ENCODE measurements at regions not wholly inside any gene's neighbourhood (a gene's known extent, or its start where the extent isn't known, plus 50 kb on each side); places are given as distances from the start of the nearest gene placed in this dataset.

GRCh38 chr1:4173731-4174130 is 273.7 kb upstream of the C1orf174 start:
- Histone ChIP-seq H3K9ac (no peak overlapping the region), H2AFZ (ENCODE audit: low read depth) (no peak overlapping the region), H3K36me3 (ENCODE audit: insufficient read depth) (no peaks in the 10 kb centered on the region), H3K4me2 (no peak overlapping the region), H3K27me3 (ENCODE audit: insufficient read depth, low read depth) (no peaks in the 10 kb centered on the region), H3K79me2 (ENCODE audit: insufficient read depth, low read depth) (no peaks in the 10 kb centered on the region), H4K20me1 (ENCODE audit: insufficient read depth) (no peaks in the 10 kb centered on the region), H3K4me1 (ENCODE audit: low read depth, poor library complexity, severe bottlenecking) (no peaks in the 10 kb centered on the region), H3K27ac (no peak overlapping the region), H3K4me3 (IDR thresholded peaks at IDR 0.05; ENCODE audit: insufficient read depth, low read depth, low read length) (no peak overlapping the region)
- no peak for TF ChIP-seq CTCF (conservative IDR thresholded peaks at IDR 0.05; ENCODE audit: low read depth, low read length)

DNA sequence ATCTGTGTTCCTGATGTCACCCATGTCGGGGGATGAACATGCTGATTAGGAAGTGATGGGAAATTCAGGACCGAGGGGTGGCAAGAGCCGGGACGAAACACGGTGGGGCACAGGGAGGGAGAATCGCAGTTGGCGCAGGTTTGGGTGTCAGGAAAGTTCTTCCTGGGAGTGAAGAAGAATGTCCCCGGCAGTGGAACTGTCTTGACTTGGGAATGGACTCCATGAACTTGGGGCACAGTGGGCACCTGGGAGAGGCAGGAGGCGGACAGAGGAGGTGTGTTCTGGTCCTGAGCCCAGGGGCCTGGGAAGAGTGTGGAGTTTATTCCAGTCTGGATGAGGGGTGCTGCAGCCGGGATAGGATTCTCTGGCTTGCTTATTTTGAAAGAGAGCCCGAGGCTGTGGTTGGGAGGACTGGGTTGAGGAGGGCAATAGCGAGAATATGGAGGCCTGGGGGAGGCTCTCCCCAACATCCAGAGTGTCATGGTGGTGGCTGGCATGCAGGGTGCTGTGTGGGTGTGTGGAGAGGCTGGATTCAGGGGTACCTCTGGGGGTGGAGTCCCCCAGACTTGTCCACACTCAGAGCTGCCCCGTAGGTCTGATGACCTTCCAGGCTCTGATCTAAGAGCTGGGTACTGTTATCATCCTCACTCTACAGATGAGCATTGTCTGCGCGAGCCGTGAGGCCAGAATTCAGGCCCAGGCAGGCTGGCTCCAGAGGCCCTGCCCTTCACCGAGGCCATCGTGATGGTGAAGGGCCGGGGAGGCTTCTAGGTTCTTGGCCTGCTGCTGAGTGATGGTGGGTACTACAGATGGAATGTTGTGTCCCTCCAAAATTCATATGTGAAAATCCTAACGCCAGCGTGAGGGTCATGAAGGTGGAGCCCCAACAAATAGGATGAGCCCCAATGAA is 274.5 kb upstream of the C1orf174 start:
- Histone ChIP-seq H3K4me1 (ENCODE audit: low read depth, poor library complexity, severe bottlenecking) (no peaks in the 10 kb centered on the region), H3K9ac (no peak overlapping the region), H3K4me3 (IDR thresholded peaks at IDR 0.05; ENCODE audit: insufficient read depth, low read depth, low read length) (no peak overlapping the region), H3K27me3 (ENCODE audit: insufficient read depth, low read depth) (no peaks in the 10 kb centered on the region), H3K79me2 (ENCODE audit: insufficient read depth, low read depth) (no peaks in the 10 kb centered on the region), H3K4me2 (no peak overlapping the region), H2AFZ (ENCODE audit: low read depth) (no peak overlapping the region), H3K27ac (no peak overlapping the region), H3K36me3 (ENCODE audit: insufficient read depth) (no peaks in the 10 kb centered on the region), H4K20me1 (ENCODE audit: insufficient read depth) (no peaks in the 10 kb centered on the region)
- TF ChIP-seq CTCF (conservative IDR thresholded peaks at IDR 0.05; ENCODE audit: low read depth, low read length): no peak

GRCh38 chr1:4175566-4176405 is 275.7 kb upstream of the C1orf174 start:
- no peak for TF ChIP-seq CTCF (conservative IDR thresholded peaks at IDR 0.05; ENCODE audit: low read depth, low read length)
- H3K4me3 ChIP-seq (IDR thresholded peaks at IDR 0.05; ENCODE audit: insufficient read depth, low read depth, low read length): no peak overlapping the region
- H3K4me2 ChIP-seq: no peak overlapping the region
- H3K4me1 ChIP-seq (ENCODE audit: low read depth, poor library complexity, severe bottlenecking): no peaks in the 10 kb centered on the region
- no peaks in the 10 kb centered on the region for H3K79me2 ChIP-seq (ENCODE audit: insufficient read depth, low read depth)
- H3K36me3 ChIP-seq (ENCODE audit: insufficient read depth): no peaks in the 10 kb centered on the region
- H4K20me1 ChIP-seq (ENCODE audit: insufficient read depth): no peaks in the 10 kb centered on the region
- no peak overlapping the region for H3K9ac ChIP-seq
- H2AFZ ChIP-seq (ENCODE audit: low read depth): no peak overlapping the region
- no peak overlapping the region for H3K27ac ChIP-seq
- no peaks in the 10 kb centered on the region for H3K27me3 ChIP-seq (ENCODE audit: insufficient read depth, low read depth)

DNA sequence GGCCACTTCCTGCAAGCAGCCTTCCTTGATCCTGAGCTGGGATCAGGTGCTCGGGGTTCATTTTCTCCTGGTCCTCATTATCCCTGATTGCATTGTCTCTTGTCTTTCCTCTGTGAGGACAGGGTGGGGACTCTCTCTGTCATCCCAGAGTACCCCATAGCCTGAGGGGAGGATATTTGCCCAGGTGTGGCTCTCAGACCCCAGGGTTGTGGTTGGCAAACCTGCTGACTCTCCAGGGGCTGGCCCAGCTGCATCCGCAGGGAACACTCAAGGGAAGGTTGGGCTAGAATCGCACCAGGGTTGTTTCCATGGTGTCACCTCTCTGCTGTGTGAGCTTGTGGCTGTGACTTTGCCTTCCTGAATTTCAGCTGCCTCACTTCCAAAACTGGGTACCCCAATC is 276.8 kb upstream of the C1orf174 start:
- Histone ChIP-seq H4K20me1 (ENCODE audit: insufficient read depth) (no peaks in the 10 kb centered on the region), H3K4me2 (no peak overlapping the region), H2AFZ (ENCODE audit: low read depth) (no peak overlapping the region), H3K27me3 (ENCODE audit: insufficient read depth, low read depth) (no peaks in the 10 kb centered on the region; the same call in 1 of the 2 replicates), H3K27ac (no peak overlapping the region), H3K4me3 (IDR thresholded peaks at IDR 0.05; ENCODE audit: insufficient read depth, low read depth, low read length) (no peak overlapping the region), H3K79me2 (ENCODE audit: insufficient read depth, low read depth) (no peaks in the 10 kb centered on the region), H3K4me1 (ENCODE audit: low read depth, poor library complexity, severe bottlenecking) (no peaks in the 10 kb centered on the region), H3K9ac (no peak overlapping the region), H3K36me3 (ENCODE audit: insufficient read depth) (no peaks in the 10 kb centered on the region)
- TF ChIP-seq CTCF (conservative IDR thresholded peaks at IDR 0.05; ENCODE audit: low read depth, low read length): no peak
